ENCODE measurements at regions not wholly inside any gene's neighbourhood (a gene's known extent, or its start where the extent isn't known, plus 50 kb on each side); places are given as distances from the start of the nearest gene placed in this dataset.

DNA sequence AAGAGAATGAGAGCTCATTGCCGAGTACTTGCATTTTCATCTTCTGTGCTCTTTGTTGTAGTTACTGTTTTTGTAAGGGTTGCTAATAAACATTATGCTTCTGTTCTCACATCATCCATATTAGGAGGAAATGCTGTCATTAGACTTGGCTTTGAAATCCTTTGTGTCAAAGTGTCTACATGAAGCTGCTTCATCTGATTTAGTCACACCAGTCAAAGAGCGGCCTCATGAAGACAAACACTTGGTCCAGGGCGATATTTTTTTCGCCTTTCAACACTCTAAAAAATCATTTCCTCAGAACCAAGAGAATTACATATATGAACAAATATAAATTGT is 105.0 kb downstream of the SPRY2 start:
- TF ChIP-seq POLR2A (IDR thresholded peaks at IDR 0.05; ENCODE audit: low read depth), result no peak
- TF ChIP-seq, protein P1, sequence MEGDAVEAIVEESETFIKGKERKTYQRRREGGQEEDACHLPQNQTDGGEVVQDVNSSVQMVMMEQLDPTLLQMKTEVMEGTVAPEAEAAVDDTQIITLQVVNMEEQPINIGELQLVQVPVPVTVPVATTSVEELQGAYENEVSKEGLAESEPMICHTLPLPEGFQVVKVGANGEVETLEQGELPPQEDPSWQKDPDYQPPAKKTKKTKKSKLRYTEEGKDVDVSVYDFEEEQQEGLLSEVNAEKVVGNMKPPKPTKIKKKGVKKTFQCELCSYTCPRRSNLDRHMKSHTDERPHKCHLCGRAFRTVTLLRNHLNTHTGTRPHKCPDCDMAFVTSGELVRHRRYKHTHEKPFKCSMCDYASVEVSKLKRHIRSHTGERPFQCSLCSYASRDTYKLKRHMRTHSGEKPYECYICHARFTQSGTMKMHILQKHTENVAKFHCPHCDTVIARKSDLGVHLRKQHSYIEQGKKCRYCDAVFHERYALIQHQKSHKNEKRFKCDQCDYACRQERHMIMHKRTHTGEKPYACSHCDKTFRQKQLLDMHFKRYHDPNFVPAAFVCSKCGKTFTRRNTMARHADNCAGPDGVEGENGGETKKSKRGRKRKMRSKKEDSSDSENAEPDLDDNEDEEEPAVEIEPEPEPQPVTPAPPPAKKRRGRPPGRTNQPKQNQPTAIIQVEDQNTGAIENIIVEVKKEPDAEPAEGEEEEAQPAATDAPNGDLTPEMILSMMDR (IDR thresholded peaks at IDR 0.05), result no peak
- TF ChIP-seq EP300 (IDR thresholded peaks at IDR 0.05), result no peak
- TF ChIP-seq POLR2AphosphoS5 (IDR thresholded peaks at IDR 0.05), result no peak

All from esophagus muscularis mucosa (tissue), 4 donors.